Adrenal gland (tissue), 9 donors: ENCODE measurements at regions not wholly inside any gene's neighbourhood (a gene's known extent, or its start where the extent isn't known, plus 50 kb on each side); places are given as distances from the start of the nearest gene placed in this dataset.

ENCODE experiments used
- DNase-seq, 7 donors: peaks; one replicate each; pipeline ENCODE4 v3.0.0-alpha.2; 2019 to 2020
- H3K27ac ChIP-seq, 5 donors: fragments of 200-600 bp; sonication (generic) in 4 of 5; 1 replicate in 3 of 5; 2 replicates in 2 of 5; pipeline versions ENCODE4 v1.5.1 to v1.8.0; 2016 to 2020; ENCODE audit warnings: mild to moderate bottlenecking in 1 of 5
- H3K27me3 ChIP-seq: fragments of 200-600 bp; 2 replicates; pipeline ENCODE4 v1.8.0; 2021
- H3K36me3 ChIP-seq, 2 donors: fragments of 200-600 bp; replicated peaks in 1 of 2; 1 replicate in 1 of 2; 2 replicates in 1 of 2; pipeline versions ENCODE4 v1.5.1 to v1.8.0; 2018 to 2022
- H3K4me1 ChIP-seq, 2 donors: fragments of 200-600 bp; replicated peaks in 1 of 2; 1 replicate in 1 of 2; 2 replicates in 1 of 2; pipeline versions ENCODE4 v1.5.1 to v1.8.0; 2018 to 2021
- H3K4me3 ChIP-seq, 4 donors: fragments of 200-600 bp; sonication (generic) in 3 of 4; one replicate each; pipeline ENCODE4 v1.5.1; 2016 to 2018
- H3K9me3 ChIP-seq, 3 donors: fragments of 200-600 bp; sonication (generic) in 1 of 3; replicated peaks in 1 of 3; 1 replicate in 2 of 3; 2 replicates in 1 of 3; pipeline versions ENCODE4 v1.5.1 to v1.8.0; 2016 to 2021
- POLR2A ChIP-seq, 2 donors: fragments of 450-650 bp; IDR thresholded peaks; one replicate each; pipeline ENCODE4 v1.6.1; 2017; ENCODE audit warnings: antibody characterized with exemption in 2 of 2, mild to moderate bottlenecking in 2 of 2, moderate library complexity in 1 of 2
- WGBS, 4 donors: extraction: QIAGEN DNeasy Blood & Tissue Kit in 2 of 4; methylation state at CpG; one replicate each; pipeline versions ENCODE4 v1.1.5 to v1.1.7; 2013 to 2017; 5-methylcytosine and 5-hydroxymethylcytosine counted together
- intact Hi-C, 2 donors: fragments of 100-400 bp; cut with DNase I; formaldehyde crosslinking; loops; one replicate each; pipeline versions ENCODE4 v1.14.1 to v1.15.0; 2022 to 2023
- TF ChIP-seq, protein P1 (sequence below), 6 experiments: fragments of 450-650 bp in 4 of 6; fragments of 200-600 bp in 2 of 6; sonication (generic) in 1 of 6; IDR thresholded peaks; 1 replicate in 5 of 6; 2 replicates in 1 of 6; pipeline versions ENCODE4 v1.5.1 to v1.8.0; 2016 to 2021; ENCODE audit warnings: antibody characterized with exemption in 6 of 6, mild to moderate bottlenecking in 2 of 6, moderate library complexity in 1 of 6
- donor health status: healthy with polysubstance abuse.
- donor health status: Bipolar disorder and iron deficiency.
- donor health status: DM: yes; HTN: yes; CAD: no.
- donor health status: DM: no; HTN: no; CAD: no.
- donor health status: DM: no; HTN: no; CAD: no.

DNA sequence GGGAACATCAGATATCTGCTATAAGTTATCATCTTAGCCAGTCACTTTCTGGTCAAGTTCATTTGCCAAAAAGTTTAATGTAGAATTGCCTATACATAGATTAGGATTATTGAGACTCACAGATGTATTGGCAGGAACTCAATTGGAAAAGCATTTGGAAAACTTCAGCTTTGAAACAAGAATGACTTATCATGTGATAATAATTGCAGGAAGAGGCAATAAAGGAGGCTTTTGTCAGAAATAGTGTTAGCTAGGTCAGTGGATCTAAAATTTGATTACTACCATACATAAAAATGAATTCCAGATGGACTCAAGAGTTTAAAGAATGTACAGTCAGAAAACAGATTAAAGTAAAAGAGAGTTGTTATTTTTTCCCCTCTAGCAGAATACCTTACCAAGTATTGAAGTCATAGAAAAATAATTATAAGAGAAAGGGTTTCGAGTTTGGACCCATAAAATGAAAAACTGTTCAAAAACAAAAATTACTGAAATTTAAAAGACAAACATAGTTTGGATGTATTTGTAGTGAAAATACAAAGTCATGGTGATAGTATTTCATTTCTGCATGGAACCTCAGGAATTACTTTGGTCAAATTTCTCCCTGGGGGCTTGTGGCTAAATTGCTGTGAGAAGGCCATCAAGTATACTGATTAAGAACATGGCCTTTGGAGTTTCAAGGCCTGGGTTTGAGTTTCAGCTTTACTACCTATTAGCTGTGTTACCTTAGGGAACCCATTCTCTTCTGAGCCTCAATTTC, 159.9 kb downstream of the TMEM38B start:
- intact Hi-C loops: no loop called here
- no peak overlapping the region for H3K27ac ChIP-seq
- H3K27me3 ChIP-seq: no peaks in the 10 kb centered on the region
- TF ChIP-seq POLR2A (IDR thresholded peaks at IDR 0.05): no peak
- TF ChIP-seq, protein P1, sequence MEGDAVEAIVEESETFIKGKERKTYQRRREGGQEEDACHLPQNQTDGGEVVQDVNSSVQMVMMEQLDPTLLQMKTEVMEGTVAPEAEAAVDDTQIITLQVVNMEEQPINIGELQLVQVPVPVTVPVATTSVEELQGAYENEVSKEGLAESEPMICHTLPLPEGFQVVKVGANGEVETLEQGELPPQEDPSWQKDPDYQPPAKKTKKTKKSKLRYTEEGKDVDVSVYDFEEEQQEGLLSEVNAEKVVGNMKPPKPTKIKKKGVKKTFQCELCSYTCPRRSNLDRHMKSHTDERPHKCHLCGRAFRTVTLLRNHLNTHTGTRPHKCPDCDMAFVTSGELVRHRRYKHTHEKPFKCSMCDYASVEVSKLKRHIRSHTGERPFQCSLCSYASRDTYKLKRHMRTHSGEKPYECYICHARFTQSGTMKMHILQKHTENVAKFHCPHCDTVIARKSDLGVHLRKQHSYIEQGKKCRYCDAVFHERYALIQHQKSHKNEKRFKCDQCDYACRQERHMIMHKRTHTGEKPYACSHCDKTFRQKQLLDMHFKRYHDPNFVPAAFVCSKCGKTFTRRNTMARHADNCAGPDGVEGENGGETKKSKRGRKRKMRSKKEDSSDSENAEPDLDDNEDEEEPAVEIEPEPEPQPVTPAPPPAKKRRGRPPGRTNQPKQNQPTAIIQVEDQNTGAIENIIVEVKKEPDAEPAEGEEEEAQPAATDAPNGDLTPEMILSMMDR (IDR thresholded peaks at IDR 0.05): no peak
- DNase-seq: no peak
- no peaks in the 10 kb centered on the region for H3K36me3 ChIP-seq
- no peaks in the 10 kb centered on the region for H3K4me1 ChIP-seq
- whole genome bisulfite sequencing, 4 donors: 80 to 91% (median 84%) methylated on average over 1 of the region's 1 CpG
- H3K9me3 ChIP-seq: no peaks in the 10 kb centered on the region
- no peak overlapping the region for H3K4me3 ChIP-seq

DNA sequence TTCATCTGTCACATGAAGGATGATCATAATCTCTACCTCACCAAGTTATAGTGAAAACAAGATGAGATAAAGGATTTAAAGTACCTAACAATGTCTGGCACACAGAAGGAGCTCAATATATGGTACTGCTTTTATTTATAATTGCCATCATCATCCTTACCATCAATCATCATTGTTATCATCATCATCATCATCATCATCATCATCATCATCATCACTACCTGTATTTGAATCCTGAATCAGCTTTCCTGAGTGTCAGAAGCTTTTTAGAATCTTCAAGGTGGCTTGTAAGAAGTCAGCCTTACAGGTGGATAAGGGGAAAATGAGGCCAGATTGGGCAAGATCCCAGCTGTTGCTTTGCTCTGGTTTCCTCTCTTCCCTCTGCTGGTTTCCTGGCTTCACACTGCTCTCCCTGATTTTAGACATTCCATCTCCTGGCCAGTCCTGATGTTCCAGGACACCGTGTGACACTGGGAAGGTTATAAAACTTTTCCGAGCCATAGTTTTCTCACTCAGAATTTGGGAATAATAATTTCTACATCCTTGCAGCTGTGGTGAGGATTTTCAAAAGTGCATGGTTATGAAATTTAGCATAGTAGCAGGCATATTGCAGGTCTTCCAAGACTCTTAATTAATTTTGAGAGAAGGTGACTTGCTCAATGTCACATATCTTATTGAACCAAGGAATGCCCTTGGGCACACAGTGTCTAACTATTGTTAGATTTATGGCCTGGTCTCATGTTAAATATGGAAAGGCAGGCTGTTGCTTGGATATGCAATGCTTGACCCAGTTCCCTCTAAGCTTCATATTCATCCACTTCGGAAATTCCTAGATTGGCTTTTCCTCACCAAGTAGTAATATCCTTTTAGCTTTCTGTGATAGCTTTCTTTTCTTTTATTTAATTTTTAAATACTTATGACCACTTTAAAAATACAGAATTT, 160.7 kb downstream of the TMEM38B start:
- Histone ChIP-seq H3K27me3 (no peaks in the 10 kb centered on the region), H3K27ac (no peak overlapping the region), H3K4me1 (no peaks in the 10 kb centered on the region), H3K36me3 (no peaks in the 10 kb centered on the region), H3K4me3 (no peak overlapping the region), H3K9me3 (no peaks in the 10 kb centered on the region)
- DNase-seq: no peak
- 70 to 74% (median 70%) methylated on average over 3 of the region's 3 CpGs for WGBS, 4 donors
- intact Hi-C loops: no loop called here
- TF ChIP-seq, protein P1 (IDR thresholded peaks at IDR 0.05): no peak
- TF ChIP-seq POLR2A (IDR thresholded peaks at IDR 0.05): no peak

DNA sequence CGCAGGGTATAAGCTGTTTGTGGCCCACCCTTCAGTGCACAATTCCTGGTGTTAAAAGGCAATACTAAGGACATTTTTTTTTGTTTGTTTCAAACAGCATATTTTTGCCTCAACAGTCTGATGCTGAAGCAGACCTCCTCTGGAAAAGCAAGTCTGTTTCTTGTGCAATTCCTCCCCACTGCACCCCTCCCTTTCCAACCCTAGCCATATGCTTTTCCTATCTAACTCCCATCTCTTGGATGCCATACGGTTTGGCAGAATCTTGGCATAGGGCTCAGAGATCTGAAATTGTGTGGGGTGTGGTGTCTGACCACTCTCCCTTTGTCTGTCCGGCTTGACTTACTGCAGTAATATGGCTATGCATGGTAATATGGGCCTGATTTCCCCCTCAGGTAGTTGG, 161.6 kb downstream of the TMEM38B start:
- 81 to 87% (median 85%) methylated on average over 3 of the region's 3 CpGs for WGBS, 4 donors
- intact Hi-C loops: no loop called here
- TF ChIP-seq POLR2A (IDR thresholded peaks at IDR 0.05): no peak
- TF ChIP-seq, protein P1 (IDR thresholded peaks at IDR 0.05): no peak
- no peak for DNase-seq
- Histone ChIP-seq H3K9me3 (no peaks in the 10 kb centered on the region), H3K27ac (no peak overlapping the region), H3K36me3 (no peaks in the 10 kb centered on the region), H3K4me1 (no peaks in the 10 kb centered on the region), H3K27me3 (no peaks in the 10 kb centered on the region), H3K4me3 (no peak overlapping the region)

DNA sequence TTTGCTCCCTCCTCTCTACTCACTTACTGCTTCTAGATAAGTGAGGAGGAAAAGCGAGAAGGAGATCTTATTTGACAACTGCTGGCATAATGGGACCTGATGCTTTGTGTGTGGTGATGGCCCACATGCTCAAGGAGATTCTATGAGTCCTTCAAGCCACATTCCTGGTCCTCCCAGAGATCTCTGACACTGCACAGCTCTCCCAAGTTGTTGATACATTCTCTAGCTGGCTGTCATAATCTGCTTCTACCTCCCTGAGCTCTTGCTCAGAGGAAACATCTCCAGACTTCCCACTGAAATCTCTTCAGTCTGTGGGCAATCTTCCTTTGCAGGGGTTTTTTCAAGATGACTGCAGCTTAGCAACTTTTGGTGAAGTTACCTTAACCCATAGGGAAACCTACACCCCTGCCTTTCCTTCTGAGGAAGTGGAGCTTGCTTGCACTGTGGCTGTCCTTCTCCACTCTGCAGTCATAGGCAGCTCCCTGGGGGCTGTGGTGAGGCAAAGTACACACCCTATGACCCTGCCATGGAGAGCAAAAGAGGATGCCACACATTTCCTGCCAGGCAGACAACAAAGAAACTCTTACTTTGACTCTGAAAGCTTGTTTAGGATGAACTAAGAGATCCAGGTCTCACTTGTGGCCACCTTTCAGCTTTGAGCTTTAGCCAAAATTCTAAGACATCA, 163.8 kb downstream of the TMEM38B start:
- WGBS, 4 donors: 78 to 83% (median 80%) methylated on average over 1 of the region's 1 CpG
- intact Hi-C loops: no loop called here
- H3K36me3 ChIP-seq: no peaks in the 10 kb centered on the region
- H3K9me3 ChIP-seq: no peaks in the 10 kb centered on the region
- no peaks in the 10 kb centered on the region for H3K27me3 ChIP-seq
- H3K4me1 ChIP-seq: no peaks in the 10 kb centered on the region
- H3K4me3 ChIP-seq: no peak overlapping the region
- TF ChIP-seq POLR2A (IDR thresholded peaks at IDR 0.05): no peak
- TF ChIP-seq, protein P1 (IDR thresholded peaks at IDR 0.05): no peak
- H3K27ac ChIP-seq: no peak overlapping the region
- DNase-seq: no peak
